ENCODE measurements at regions not wholly inside any gene's neighbourhood (a gene's known extent, or its start where the extent isn't known, plus 50 kb on each side); places are given as distances from the start of the nearest gene placed in this dataset.

DNA sequence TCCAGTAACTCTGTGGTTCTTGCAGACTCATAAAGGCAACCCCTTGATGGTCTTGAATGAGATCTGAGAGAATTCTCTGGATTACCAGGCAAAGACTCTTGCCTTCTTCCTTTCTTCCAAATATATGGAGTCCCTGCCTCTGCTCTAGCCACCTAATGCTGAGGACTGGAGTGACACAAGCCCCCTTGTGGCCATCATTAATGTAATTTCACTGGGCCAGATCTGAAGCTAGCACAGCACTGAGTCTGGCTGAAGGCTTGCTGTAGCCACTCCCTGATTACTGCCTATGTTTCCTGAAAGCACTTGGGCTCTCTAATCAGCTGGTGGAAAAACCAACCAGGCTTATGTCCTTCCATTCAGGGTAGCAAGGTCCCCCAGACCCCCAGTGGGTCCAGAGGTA is 559.3 kb upstream of the IRAK1BP1 start:
- TF ChIP-seq CAMTA2 (CRISPR knock-in tag; conservative IDR thresholded peaks at IDR 0.05) (no peak), CTCF (IDR thresholded peaks at IDR 0.05 in 2 of 3, conservative IDR thresholded peaks at IDR 0.05 in 1 of 3; ENCODE audit: insufficient read depth in 2 of 3, low read depth in 1 of 3, low read length in 3 of 3) (no peak), ZNF24 (IDR thresholded peaks at IDR 0.05) (no peak), GABPB1 (CRISPR knock-in tag; IDR thresholded peaks at IDR 0.05) (no peak), ZBTB2 (IDR thresholded peaks at IDR 0.05) (no peak), CHD2 (IDR thresholded peaks at IDR 0.05; ENCODE audit: low read depth, low read length) (no peak), ZFX (CRISPR knock-in tag; IDR thresholded peaks at IDR 0.05) (no peak), ZNF316 (IDR thresholded peaks at IDR 0.05) (no peak), CEBPB (tag; IDR thresholded peaks at IDR 0.05) (no peak), GABPA (tag; conservative IDR thresholded peaks at IDR 0.05; ENCODE audit: low read depth) (no peak), HDAC8 (tag; IDR thresholded peaks at IDR 0.05) (no peak), HMGXB4 (CRISPR knock-in tag; IDR thresholded peaks at IDR 0.05) (no peak), BMI1 (IDR thresholded peaks at IDR 0.05; ENCODE audit: low read length) (no peak)

All from K562 (cell line).